ENCODE measurements at regions not wholly inside any gene's neighbourhood (a gene's known extent, or its start where the extent isn't known, plus 50 kb on each side); places are given as distances from the start of the nearest gene placed in this dataset.

- POLR2A ChIA-PET = interaction anchor here (0.6 to 7.7 kb wide), 7 partner anchors 24 to 189 kb away, joined by 3 to 59 read pairs (median 4); partner anchors contain the start of gene VEGFA
- peaks cover 74% of the 10 kb centered on the region for H3K4me1 ChIP-seq (ENCODE audit: insufficient read depth, low read length)
- DNase-seq (ENCODE audit: low spot score) = no peak
- ATAC-seq = peak; percentile 12
- no peaks in the 10 kb centered on the region for H3K79me2 ChIP-seq (ENCODE audit: insufficient read depth, low read length)
- peak overlapping the region; percentile 43; the same call in 1 of the 2 replicates for H3K9ac ChIP-seq (ENCODE audit: insufficient read depth, low read depth, low read length)
- intact Hi-C loops (cut with micrococcal nuclease; ENCODE audit: unreplicated experiment) = loop anchor here (5.0 kb wide), 2 partner anchors 42 to 117 kb away; no protein-coding TSS in a partner anchor
- FAIRE-seq = no peak
- H3K27me3 ChIP-seq (ENCODE audit: control insufficient read depth in 1 of 2, insufficient read depth in 2 of 2, low read length in 2 of 2) = no peaks in the 10 kb centered on the region; a peak in 1 of 5 replicates
- no peak overlapping the region for H3K27ac ChIP-seq (ENCODE audit: extremely low read length, insufficient read depth, low read length)
- peak overlapping the region in 2 of 3 experiments; percentile 26 to 36; a peak in 3 of 6 replicates for H3K4me3 ChIP-seq (replicated peaks in 1 of 3; ENCODE audit: insufficient read depth in 1 of 3, low read depth in 2 of 3, low read length in 3 of 3)
- WGBS (ENCODE audit: low lambda C conversion rate) = 28% methylated on average over 10 of the region's 12 CpGs
- no peaks in the 10 kb centered on the region for H4K20me1 ChIP-seq (ENCODE audit: insufficient read depth, low read length)
- CTCF ChIA-PET (ENCODE audit: low intra/inter-chr PET ratio, low total read pairs) = interaction anchor here (1.3 to 4.7 kb wide), 5 partner anchors 98 to 231 kb away, joined by 4 to 44 read pairs (median 23); partner anchors contain the start of gene VEGFA
- no TSS peak for BruUV-seq (replicated peaks)
- H2AFZ ChIP-seq (ENCODE audit: low read length) = no peak overlapping the region
- H3K4me2 ChIP-seq (ENCODE audit: low read depth, low read length) = peak overlapping the region; percentile 62
- H3K9me3 ChIP-seq (ENCODE audit: low read length) = 0 out of 2 replicates have a peak, but pooled peaks cover 3% of the 10 kb centered on the region
- in situ Hi-C loops (cut with HindIII; ENCODE audit: extremely low pct_ligation_motif_present, low pct_unique_long_range_greater_than_20kb) = loop anchor here (5.0 to 10.0 kb wide), 4 partner anchors 102 to 232 kb away; partner anchors contain the start of gene VEGFA
- no peaks in the 10 kb centered on the region for H3K36me3 ChIP-seq (replicated peaks in 1 of 2; ENCODE audit: control insufficient read depth in 1 of 2, insufficient read depth in 2 of 2, low read length in 2 of 2)
- TF ChIP-seq HNRNPUL1 (IDR thresholded peaks at IDR 0.05; ENCODE audit: low read depth, low read length) = no peak
- TF ChIP-seq, protein P1, sequence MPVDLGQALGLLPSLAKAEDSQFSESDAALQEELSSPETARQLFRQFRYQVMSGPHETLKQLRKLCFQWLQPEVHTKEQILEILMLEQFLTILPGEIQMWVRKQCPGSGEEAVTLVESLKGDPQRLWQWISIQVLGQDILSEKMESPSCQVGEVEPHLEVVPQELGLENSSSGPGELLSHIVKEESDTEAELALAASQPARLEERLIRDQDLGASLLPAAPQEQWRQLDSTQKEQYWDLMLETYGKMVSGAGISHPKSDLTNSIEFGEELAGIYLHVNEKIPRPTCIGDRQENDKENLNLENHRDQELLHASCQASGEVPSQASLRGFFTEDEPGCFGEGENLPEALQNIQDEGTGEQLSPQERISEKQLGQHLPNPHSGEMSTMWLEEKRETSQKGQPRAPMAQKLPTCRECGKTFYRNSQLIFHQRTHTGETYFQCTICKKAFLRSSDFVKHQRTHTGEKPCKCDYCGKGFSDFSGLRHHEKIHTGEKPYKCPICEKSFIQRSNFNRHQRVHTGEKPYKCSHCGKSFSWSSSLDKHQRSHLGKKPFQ (CRISPR knock-in tag; IDR thresholded peaks at IDR 0.05; ENCODE audit: insufficient replicate concordance) = peak; percentile 51
- no peak; the same call in 1 of the 2 replicates for TF ChIP-seq ZFY (CRISPR knock-in tag; IDR thresholded peaks at IDR 0.05)
- no peak for TF ChIP-seq E2F5 (CRISPR knock-in tag; conservative IDR thresholded peaks at IDR 0.05)
- TF ChIP-seq, protein P2, sequence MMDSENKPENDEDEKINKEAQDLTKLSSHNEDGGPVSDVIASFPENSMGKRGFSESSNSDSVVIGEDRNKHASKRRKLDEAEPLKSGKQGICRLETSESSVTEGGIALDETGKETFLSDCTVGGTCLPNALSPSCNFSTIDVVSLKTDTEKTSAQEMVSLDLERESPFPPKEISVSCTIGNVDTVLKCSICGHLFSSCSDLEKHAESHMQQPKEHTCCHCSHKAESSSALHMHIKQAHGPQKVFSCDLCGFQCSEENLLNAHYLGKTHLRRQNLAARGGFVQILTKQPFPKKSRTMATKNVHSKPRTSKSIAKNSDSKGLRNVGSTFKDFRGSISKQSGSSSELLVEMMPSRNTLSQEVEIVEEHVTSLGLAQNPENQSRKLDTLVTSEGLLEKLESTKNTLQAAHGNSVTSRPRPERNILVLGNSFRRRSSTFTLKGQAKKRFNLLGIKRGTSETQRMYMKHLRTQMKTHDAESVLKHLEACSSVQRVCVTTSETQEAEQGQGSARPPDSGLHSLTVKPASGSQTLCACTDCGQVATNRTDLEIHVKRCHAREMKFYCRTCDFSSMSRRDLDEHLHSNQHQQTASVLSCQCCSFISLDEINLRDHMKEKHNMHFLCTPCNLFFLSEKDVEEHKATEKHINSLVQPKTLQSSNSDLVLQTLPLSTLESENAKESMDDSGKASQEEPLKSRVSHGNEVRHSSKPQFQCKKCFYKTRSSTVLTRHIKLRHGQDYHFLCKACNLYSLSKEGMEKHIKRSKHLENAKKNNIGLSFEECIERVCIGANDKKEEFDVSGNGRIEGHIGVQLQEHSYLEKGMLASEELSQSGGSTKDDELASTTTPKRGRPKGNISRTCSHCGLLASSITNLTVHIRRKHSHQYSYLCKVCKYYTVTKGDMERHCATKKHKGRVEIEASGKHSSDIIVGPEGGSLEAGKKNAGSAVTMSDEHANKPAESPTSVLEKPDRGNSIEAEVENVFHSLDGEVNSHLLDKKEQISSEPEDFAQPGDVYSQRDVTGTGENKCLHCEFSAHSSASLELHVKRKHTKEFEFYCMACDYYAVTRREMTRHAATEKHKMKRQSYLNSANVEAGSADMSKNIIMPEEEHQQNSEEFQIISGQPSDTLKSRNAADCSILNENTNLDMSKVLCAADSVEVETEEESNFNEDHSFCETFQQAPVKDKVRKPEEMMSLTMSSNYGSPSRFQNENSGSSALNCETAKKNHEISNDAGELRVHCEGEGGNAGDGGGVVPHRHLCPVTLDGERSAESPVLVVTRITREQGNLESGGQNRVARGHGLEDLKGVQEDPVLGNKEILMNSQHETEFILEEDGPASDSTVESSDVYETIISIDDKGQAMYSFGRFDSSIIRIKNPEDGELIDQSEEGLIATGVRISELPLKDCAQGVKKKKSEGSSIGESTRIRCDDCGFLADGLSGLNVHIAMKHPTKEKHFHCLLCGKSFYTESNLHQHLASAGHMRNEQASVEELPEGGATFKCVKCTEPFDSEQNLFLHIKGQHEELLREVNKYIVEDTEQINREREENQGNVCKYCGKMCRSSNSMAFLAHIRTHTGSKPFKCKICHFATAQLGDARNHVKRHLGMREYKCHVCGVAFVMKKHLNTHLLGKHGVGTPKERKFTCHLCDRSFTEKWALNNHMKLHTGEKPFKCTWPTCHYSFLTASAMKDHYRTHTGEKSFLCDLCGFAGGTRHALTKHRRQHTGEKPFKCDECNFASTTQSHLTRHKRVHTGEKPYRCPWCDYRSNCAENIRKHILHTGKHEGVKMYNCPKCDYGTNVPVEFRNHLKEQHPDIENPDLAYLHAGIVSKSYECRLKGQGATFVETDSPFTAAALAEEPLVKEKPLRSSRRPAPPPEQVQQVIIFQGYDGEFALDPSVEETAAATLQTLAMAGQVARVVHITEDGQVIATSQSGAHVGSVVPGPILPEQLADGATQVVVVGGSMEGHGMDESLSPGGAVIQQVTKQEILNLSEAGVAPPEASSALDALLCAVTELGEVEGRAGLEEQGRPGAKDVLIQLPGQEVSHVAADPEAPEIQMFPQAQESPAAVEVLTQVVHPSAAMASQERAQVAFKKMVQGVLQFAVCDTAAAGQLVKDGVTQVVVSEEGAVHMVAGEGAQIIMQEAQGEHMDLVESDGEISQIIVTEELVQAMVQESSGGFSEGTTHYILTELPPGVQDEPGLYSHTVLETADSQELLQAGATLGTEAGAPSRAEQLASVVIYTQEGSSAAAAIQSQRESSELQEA (CRISPR knock-in tag; IDR thresholded peaks at IDR 0.05; ENCODE audit: not compliant biosample characterization) = peak; percentile 69
- 0 out of 2 replicates have a peak, but pooled peaks have one; percentile 17 for TF ChIP-seq ZNF230 (CRISPR knock-in tag; IDR thresholded peaks at IDR 0.05)
- peak; percentile 64 for TF ChIP-seq MEIS1 (CRISPR knock-in tag; IDR thresholded peaks at IDR 0.05; ENCODE audit: borderline replicate concordance)
- no peak for TF ChIP-seq ZSCAN20 (CRISPR knock-in tag; IDR thresholded peaks at IDR 0.05; ENCODE audit: borderline replicate concordance)
- TF ChIP-seq BHLHE40 (IDR thresholded peaks at IDR 0.05; ENCODE audit: low read length) = no peak
These were observed 172.7 kb downstream of the MRPL14 start for GRCh38 chr6:43954311-43955131.
